ENCODE measurements at regions not wholly inside any gene's neighbourhood (a gene's known extent, or its start where the extent isn't known, plus 50 kb on each side); places are given as distances from the start of the nearest gene placed in this dataset.

- TF ChIP-seq, protein P1, sequence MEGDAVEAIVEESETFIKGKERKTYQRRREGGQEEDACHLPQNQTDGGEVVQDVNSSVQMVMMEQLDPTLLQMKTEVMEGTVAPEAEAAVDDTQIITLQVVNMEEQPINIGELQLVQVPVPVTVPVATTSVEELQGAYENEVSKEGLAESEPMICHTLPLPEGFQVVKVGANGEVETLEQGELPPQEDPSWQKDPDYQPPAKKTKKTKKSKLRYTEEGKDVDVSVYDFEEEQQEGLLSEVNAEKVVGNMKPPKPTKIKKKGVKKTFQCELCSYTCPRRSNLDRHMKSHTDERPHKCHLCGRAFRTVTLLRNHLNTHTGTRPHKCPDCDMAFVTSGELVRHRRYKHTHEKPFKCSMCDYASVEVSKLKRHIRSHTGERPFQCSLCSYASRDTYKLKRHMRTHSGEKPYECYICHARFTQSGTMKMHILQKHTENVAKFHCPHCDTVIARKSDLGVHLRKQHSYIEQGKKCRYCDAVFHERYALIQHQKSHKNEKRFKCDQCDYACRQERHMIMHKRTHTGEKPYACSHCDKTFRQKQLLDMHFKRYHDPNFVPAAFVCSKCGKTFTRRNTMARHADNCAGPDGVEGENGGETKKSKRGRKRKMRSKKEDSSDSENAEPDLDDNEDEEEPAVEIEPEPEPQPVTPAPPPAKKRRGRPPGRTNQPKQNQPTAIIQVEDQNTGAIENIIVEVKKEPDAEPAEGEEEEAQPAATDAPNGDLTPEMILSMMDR (IDR thresholded peaks at IDR 0.05; ENCODE audit: low read depth, low read length), result no peak
- TF ChIP-seq EZH2phosphoT487 (IDR thresholded peaks at IDR 0.05; ENCODE audit: low read depth), result no peak
Measured at GRCh38 chr5:104048231-104048630, 485.6 kb upstream of the NUDT12 start.
